ENCODE measurements at regions not wholly inside any gene's neighbourhood (a gene's known extent, or its start where the extent isn't known, plus 50 kb on each side); places are given as distances from the start of the nearest gene placed in this dataset.

DNA sequence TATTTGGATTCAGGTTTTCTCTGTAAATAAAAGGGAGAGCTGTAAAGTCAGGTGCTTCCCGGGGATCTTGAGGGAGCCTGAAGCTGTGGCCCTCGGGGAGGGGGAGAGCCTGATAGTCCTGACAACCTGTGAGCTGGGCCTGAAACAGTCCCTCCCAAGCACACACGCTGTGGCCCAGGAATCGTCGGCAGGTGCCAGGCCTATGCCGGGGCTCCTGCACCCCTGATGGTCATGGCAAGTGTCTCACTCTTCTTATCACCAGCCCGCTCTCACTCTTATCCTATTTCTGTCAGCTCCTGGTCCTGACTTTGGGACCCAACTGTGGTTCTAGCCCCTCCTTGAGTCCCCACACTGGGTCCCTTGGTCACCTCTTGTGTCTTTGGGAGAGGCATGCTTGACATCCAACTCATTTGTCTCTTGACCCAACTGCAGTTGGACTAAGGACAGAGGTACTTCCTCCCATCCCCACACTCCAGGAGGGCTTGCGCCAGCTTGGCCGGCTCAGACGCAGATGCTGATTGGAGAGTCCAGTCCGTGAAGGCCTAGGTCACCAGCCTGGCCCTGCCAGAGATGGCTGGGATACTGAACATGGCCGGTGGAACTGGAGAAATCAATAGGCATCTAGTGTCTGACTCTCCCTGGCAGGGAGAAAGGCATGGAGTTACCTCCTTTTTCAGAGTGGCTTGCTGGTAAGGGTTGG, 170.5 kb upstream of the WSCD1 start:
- no peaks in the 10 kb centered on the region for H3K4me1 ChIP-seq

DNA sequence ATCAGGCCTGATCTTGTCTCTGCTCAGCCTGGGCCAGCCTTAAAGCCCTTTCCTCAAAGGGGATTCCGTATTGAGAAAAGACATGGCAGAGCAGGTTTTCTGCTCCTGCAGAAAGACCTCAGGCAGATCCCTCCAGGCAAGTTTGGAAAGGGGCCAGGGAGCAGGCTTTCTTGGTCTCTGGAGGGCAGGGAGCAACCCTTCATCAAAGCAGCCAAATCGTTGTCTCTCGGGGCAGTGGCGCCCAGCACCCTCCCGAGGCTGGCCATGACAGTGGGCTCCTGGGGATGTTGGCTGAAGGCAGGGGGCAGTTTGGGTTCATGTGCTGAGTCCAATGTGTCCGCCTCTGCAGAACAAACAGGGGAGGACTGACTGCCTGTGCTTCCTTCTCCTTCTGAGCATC, 168.4 kb upstream of the WSCD1 start:
- peaks cover 0 to 36% (median 4%) of the 10 kb centered on the region in 4 donors for H3K9me3 ChIP-seq
- H3K36me3 ChIP-seq, result no peaks in the 10 kb centered on the region

More for the DNA sequence above, 170.5 kb upstream of the WSCD1 start:
- no peak overlapping the region for H3K4me3 ChIP-seq
- no peak overlapping the region for H3K27ac ChIP-seq
- H3K27me3 ChIP-seq, result no peaks in the 10 kb centered on the region
- no peaks in the 10 kb centered on the region for H3K36me3 ChIP-seq
- WGBS, 2 donors, result 89 to 90% methylated on average over 12 of the region's 12 CpGs
- no peak for TF ChIP-seq POLR2A (IDR thresholded peaks at IDR 0.05)
- TF ChIP-seq, protein P1, sequence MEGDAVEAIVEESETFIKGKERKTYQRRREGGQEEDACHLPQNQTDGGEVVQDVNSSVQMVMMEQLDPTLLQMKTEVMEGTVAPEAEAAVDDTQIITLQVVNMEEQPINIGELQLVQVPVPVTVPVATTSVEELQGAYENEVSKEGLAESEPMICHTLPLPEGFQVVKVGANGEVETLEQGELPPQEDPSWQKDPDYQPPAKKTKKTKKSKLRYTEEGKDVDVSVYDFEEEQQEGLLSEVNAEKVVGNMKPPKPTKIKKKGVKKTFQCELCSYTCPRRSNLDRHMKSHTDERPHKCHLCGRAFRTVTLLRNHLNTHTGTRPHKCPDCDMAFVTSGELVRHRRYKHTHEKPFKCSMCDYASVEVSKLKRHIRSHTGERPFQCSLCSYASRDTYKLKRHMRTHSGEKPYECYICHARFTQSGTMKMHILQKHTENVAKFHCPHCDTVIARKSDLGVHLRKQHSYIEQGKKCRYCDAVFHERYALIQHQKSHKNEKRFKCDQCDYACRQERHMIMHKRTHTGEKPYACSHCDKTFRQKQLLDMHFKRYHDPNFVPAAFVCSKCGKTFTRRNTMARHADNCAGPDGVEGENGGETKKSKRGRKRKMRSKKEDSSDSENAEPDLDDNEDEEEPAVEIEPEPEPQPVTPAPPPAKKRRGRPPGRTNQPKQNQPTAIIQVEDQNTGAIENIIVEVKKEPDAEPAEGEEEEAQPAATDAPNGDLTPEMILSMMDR (IDR thresholded peaks at IDR 0.05), result no peak
- no peak for TF ChIP-seq EP300 (IDR thresholded peaks at IDR 0.05)
- peaks cover 0 to 34% (median 2%) of the 10 kb centered on the region in 4 donors for H3K9me3 ChIP-seq
- DNase-seq (ENCODE audit: low spot score in 2 of 2), result no peak

DNA sequence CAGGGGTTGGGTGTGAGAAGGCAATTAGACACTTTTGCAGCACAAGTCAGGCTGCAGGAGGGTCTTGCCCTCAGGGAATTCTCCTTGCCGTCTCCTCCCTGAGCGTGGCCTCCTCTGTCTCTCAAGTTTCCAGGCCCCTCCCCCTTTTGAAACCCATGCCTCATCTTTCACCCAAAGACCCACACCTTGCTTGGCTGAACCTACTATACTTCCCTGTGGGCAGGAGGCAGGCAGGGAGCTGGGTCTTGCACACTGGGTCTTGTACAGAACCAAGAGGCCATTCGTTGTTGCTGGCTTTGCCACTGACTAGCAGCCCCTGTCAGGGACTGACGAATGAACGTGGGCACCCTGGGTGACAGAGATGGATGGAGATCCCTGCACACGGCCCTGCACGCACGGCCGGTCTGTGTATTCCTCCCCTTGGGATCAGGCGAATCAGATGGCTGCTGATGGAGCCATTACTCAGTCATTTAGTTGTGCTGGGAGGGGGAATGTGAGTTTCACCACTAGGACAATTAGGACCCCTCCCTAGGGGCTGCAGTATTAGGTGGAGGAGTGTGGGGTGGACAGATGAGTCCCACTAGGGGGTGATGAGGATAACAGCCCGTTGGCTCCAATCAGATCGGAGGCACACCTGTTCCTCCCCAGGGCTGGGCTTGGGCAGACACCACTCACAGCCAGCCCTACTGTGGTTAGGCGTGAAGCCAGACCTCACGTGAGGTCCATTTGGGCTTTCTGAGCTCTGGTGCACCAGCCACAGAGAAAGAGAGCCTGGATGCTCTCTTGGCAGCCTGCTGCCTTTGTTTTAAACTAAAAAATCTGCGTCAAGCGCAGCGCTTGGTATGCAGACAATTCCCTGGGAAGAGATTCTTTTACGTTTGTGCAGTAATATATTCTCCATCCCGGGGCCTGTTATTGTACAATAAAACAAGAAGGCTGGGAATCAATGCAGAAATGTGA, 167.7 kb upstream of the WSCD1 start:
- H3K27me3 ChIP-seq, result no peaks in the 10 kb centered on the region
- no peaks in the 10 kb centered on the region for H3K4me1 ChIP-seq
- H3K27ac ChIP-seq, result no peak overlapping the region
- no peak for DNase-seq (ENCODE audit: low spot score in 2 of 2)
- no peaks in the 10 kb centered on the region for H3K36me3 ChIP-seq
- TF ChIP-seq EP300 (IDR thresholded peaks at IDR 0.05), result no peak
- no peak for TF ChIP-seq POLR2A (IDR thresholded peaks at IDR 0.05)
- TF ChIP-seq, protein P1 (IDR thresholded peaks at IDR 0.05), result no peak
- peaks cover 0 to 36% (median 4%) of the 10 kb centered on the region in 4 donors for H3K9me3 ChIP-seq
- no peak overlapping the region for H3K4me3 ChIP-seq
- 42 to 46% methylated on average over 19 of the region's 19 CpGs for WGBS, 2 donors

More for the DNA sequence above, 168.4 kb upstream of the WSCD1 start:
- 34 to 40% methylated on average over 6 of the region's 6 CpGs for WGBS, 2 donors
- Histone ChIP-seq H3K27ac (no peak overlapping the region), H3K4me3 (no peak overlapping the region), H3K27me3 (no peaks in the 10 kb centered on the region), H3K4me1 (no peaks in the 10 kb centered on the region)
- DNase-seq (ENCODE audit: low spot score in 2 of 2), result no peak
- TF ChIP-seq EP300 (IDR thresholded peaks at IDR 0.05) (no peak), POLR2A (IDR thresholded peaks at IDR 0.05) (no peak)
- TF ChIP-seq, protein P1 (IDR thresholded peaks at IDR 0.05), result no peak

DNA sequence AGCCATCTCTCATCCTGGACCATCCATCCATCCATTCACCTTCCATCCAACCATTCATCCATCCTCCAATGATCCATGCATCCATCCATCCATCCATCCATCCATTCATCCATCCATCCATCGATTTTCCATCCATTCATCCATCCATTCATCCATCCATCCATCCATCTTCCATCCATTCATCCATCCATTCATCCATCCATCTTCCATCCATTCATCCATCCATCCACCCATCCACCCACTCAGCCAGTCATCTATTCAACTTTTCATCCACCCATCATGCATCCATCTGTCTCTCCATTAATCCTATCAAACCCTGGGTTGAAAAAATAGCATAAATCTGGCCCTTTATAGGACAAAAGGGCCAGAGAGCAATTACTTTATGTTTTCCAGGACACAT, 158.3 kb upstream of the WSCD1 start:
- no peaks in the 10 kb centered on the region for H3K27me3 ChIP-seq
- no peaks in the 10 kb centered on the region for H3K4me1 ChIP-seq
- no peak overlapping the region for H3K27ac ChIP-seq
- H3K9me3 ChIP-seq, result peaks cover 0 to 19% (median 0%) of the 10 kb centered on the region in 4 donors
- no peak for DNase-seq (ENCODE audit: low spot score in 2 of 2)
- 65 to 71% methylated on average over 1 of the region's 1 CpG for WGBS, 2 donors
- H3K4me3 ChIP-seq, result no peak overlapping the region
- no peaks in the 10 kb centered on the region for H3K36me3 ChIP-seq
- TF ChIP-seq, protein P1 (IDR thresholded peaks at IDR 0.05), result no peak
- no peak for TF ChIP-seq POLR2A (IDR thresholded peaks at IDR 0.05)
- no peak for TF ChIP-seq EP300 (IDR thresholded peaks at IDR 0.05)

Measured in tibial nerve (tissue), 4 donors.